Keratinocyte (primary cell): ENCODE measurements at regions not wholly inside any gene's neighbourhood (a gene's known extent, or its start where the extent isn't known, plus 50 kb on each side); places are given as distances from the start of the nearest gene placed in this dataset.

Source experiments
- EZH2 ChIP-seq: IDR thresholded peaks from one replicate; pipeline ENCODE4 v1.6.1; 2012; ENCODE audit warnings: inconsistent platforms, mild to moderate bottlenecking, low read length, moderate library complexity
- TF ChIP-seq, protein P1 (sequence below), 3 experiments: IDR thresholded peaks in 1 of 3; conservative IDR thresholded peaks in 1 of 3; optimal IDR thresholded peaks in 1 of 3; 2 replicates in 2 of 3; 3 replicates in 1 of 3; pipeline versions ENCODE3 to v1.5.1; 2011; ENCODE audit warnings: low read length in 3 of 3, mild to moderate bottlenecking in 3 of 3, moderate library complexity in 2 of 3, control low read depth in 1 of 3, inconsistent platforms in 1 of 3; ENCODE audit not compliant: insufficient read depth in 2 of 3; ENCODE audit errors: extremely low read depth in 1 of 3

GRCh38 chr14:97486601-97487120 lies 689.5 kb downstream of the VRK1 start:
- TF ChIP-seq, protein P1, sequence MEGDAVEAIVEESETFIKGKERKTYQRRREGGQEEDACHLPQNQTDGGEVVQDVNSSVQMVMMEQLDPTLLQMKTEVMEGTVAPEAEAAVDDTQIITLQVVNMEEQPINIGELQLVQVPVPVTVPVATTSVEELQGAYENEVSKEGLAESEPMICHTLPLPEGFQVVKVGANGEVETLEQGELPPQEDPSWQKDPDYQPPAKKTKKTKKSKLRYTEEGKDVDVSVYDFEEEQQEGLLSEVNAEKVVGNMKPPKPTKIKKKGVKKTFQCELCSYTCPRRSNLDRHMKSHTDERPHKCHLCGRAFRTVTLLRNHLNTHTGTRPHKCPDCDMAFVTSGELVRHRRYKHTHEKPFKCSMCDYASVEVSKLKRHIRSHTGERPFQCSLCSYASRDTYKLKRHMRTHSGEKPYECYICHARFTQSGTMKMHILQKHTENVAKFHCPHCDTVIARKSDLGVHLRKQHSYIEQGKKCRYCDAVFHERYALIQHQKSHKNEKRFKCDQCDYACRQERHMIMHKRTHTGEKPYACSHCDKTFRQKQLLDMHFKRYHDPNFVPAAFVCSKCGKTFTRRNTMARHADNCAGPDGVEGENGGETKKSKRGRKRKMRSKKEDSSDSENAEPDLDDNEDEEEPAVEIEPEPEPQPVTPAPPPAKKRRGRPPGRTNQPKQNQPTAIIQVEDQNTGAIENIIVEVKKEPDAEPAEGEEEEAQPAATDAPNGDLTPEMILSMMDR (optimal IDR thresholded peaks at IDR 0.05 in 1 of 3, IDR thresholded peaks at IDR 0.05 in 1 of 3, conservative IDR thresholded peaks at IDR 0.05 in 1 of 3; ENCODE audit: extremely low read depth in 1 of 3, insufficient read depth in 2 of 3, low read length in 3 of 3), result no peak
- no peak for TF ChIP-seq EZH2
